GM18873 (cell line): ENCODE measurements at regions not wholly inside any gene's neighbourhood (a gene's known extent, or its start where the extent isn't known, plus 50 kb on each side); places are given as distances from the start of the nearest gene placed in this dataset.
"Not testable (repeated sequence)": the region's sequence is repeated elsewhere in the genome, so short reads cannot be mapped to it uniquely, and the experiment has no call there.

Experiments used
- ATAC-seq: cut with Tn5 transposase; IDR thresholded peaks from one replicate; pipeline ENCODE4 v1.9.1; 2021; ENCODE audit warnings: mild to moderate bottlenecking, moderate library complexity, moderate number of reproducible peaks; ENCODE audit not compliant: unreplicated experiment, low FRiP score

- ATAC-seq: no peak
Measured at GRCh38 chr3:178120367-178120766, 415.9 kb upstream of the KCNMB2 start.

- ATAC-seq: no peak
Measured at GRCh38 chr3:178126686-178127085, 409.6 kb upstream of the KCNMB2 start.

- ATAC-seq: no peak
Measured at GRCh38 chr3:178127221-178127620, 409.0 kb upstream of the KCNMB2 start.

GRCh38 chr3:178129109-178129508 is 407.1 kb upstream of the KCNMB2 start:
- ATAC-seq: no peak

- ATAC-seq: no peak
Measured at GRCh38 chr3:178131801-178132200, 404.4 kb upstream of the KCNMB2 start.

GRCh38 chr3:178137206-178137605 is 399.0 kb upstream of the KCNMB2 start:
- no peak for ATAC-seq

GRCh38 chr3:178137831-178138230 is 398.4 kb upstream of the KCNMB2 start:
- no peak for ATAC-seq

GRCh38 chr3:178139116-178139515 is 397.1 kb upstream of the KCNMB2 start:
- ATAC-seq: no peak

GRCh38 chr3:178140531-178141304 is 395.5 kb upstream of the KCNMB2 start:
- ATAC-seq: no peak

- ATAC-seq: not testable (repeated sequence)
Measured at GRCh38 chr3:178141305-178141684, 394.9 kb upstream of the KCNMB2 start.

- ATAC-seq: no peak
Measured at GRCh38 chr3:178146406-178146831, 389.8 kb upstream of the KCNMB2 start.

- no peak for ATAC-seq
Measured at GRCh38 chr3:178147001-178147400, 389.2 kb upstream of the KCNMB2 start.

GRCh38 chr3:178152031-178152806 is 384.0 kb upstream of the KCNMB2 start:
- no peak for ATAC-seq

- ATAC-seq: no peak
Measured at GRCh38 chr3:178152988-178153387, 383.2 kb upstream of the KCNMB2 start.

- ATAC-seq: no peak
Measured at GRCh38 chr3:178155521-178155920, 380.7 kb upstream of the KCNMB2 start.

GRCh38 chr3:178156301-178156700 is 379.9 kb upstream of the KCNMB2 start:
- no peak for ATAC-seq

GRCh38 chr3:178159691-178160220 is 376.5 kb upstream of the KCNMB2 start:
- no peak for ATAC-seq

GRCh38 chr3:178169421-178169820 is 366.8 kb upstream of the KCNMB2 start:
- ATAC-seq: no peak

- ATAC-seq: no peak
Measured at GRCh38 chr3:178170698-178171535, 365.3 kb upstream of the KCNMB2 start.

GRCh38 chr3:178172121-178172520 is 364.1 kb upstream of the KCNMB2 start:
- no peak for ATAC-seq
